Right renal cortex interstitium (tissue), 3 donors: ENCODE measurements at regions not wholly inside any gene's neighbourhood (a gene's known extent, or its start where the extent isn't known, plus 50 kb on each side); places are given as distances from the start of the nearest gene placed in this dataset.

ENCODE experiments used
- DNase-seq, 3 donors: peaks; one replicate each; pipeline ENCODE4 v3.0.0-alpha.2; 2013; ENCODE audit warnings: low read depth in 3 of 3, low spot score in 2 of 3

DNA sequence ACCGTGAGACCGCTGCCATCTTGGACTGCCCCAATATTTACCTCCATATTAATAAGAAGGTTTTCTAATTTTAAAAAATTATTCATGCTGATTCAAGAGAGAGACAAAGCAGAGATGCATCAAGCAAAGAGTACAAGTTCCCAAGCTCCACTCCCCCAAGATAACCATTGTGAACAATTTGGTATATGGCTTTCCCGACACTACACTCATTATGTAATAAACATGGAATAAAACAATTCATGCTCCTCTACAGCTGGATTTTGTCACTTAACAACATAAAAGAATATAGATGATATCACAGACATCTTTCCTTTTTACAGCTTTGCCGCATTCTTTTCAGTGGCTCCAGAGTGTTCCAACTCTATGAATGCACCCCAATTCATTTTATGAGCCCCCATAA, 307.6 kb downstream of the FGFR2 start:
- DNase-seq: no peak

DNA sequence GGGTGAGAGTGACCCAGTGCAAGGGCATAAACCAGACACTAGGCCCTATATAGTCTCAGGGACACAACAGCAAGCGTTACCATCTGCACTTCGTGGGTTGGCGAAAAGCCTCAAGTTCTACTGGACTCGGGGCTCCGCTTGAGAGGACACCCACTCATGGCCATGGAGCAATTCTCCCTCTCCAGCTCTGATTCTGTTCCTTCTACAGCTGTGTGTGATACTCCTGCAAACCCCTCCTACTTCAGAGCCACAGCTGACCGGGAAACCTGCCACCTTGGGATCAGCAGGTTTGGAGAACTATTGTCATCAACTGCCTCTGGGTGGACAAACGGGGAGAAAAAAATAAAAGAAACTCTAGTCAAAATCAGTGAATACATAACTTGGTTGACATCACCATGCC, 306.9 kb downstream of the FGFR2 start:
- no peak for DNase-seq

DNA sequence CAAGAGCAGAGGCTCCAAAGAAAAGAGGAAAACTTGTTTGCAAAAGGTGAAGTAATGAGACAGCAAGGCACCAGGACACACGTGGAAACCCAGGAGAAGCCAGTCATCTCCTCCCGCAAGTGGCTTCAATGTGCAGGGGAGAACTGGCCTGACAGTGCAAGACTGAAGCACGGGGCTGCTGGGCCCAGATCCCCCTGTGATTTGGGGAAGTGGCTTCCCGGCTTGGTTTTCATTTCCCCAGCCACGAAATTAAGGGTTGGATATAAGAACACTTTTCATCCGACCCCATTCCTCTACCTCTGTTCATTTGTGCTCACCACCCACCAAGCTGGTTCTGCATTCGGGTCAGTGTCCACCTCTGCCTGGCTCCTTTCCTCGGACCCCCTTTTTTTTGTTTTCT, 306.4 kb downstream of the FGFR2 start:
- no peak for DNase-seq

DNA sequence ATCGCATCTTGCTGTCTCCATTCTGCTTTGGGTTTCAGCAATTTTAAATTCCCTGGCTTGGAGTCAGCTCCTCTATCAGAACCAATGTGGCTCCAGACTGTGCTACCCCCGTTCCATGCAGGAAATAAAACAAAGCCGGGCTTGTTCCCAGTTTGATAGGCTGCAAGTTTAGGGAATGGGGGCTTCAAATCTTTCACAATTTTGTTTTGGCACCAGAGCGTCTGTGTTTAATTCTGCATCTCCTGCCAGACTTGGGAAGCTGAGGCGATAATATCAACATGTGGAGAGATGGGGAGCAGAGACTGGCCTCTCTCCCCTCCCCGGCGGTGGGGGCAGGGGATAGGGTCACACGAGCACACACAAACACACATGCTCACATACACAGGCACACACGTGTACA, 305.9 kb downstream of the FGFR2 start:
- DNase-seq: no peak

- DNase-seq: no peak
These were observed 305.1 kb downstream of the FGFR2 start for GRCh38 chr10:121293110-121293509.

GRCh38 chr10:121294630-121295029, 303.6 kb downstream of the FGFR2 start:
- DNase-seq: no peak

DNA sequence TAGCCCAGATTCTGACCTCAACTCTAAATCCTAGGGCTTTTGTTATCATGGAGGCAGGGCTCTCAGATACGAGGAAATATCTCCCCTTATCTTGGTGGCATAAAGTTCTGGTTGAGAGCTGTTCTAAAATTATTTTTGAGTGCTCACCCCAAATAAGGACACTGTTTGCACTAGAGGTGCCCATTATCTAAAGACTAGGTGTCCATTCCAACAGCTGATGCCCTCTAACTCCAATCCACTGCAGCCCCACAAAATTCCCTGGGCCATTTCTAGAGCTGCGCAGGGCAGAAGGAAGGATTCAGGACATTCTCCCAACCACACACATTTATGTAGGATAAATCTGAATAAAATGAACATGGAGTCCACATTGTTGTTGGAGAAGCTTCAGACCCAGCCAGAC, 301.9 kb downstream of the FGFR2 start:
- no peak for DNase-seq

GRCh38 chr10:121296881-121297585, 301.2 kb downstream of the FGFR2 start:
- no peak for DNase-seq

GRCh38 chr10:121300723-121301122, 297.5 kb downstream of the FGFR2 start:
- DNase-seq: no peak

DNA sequence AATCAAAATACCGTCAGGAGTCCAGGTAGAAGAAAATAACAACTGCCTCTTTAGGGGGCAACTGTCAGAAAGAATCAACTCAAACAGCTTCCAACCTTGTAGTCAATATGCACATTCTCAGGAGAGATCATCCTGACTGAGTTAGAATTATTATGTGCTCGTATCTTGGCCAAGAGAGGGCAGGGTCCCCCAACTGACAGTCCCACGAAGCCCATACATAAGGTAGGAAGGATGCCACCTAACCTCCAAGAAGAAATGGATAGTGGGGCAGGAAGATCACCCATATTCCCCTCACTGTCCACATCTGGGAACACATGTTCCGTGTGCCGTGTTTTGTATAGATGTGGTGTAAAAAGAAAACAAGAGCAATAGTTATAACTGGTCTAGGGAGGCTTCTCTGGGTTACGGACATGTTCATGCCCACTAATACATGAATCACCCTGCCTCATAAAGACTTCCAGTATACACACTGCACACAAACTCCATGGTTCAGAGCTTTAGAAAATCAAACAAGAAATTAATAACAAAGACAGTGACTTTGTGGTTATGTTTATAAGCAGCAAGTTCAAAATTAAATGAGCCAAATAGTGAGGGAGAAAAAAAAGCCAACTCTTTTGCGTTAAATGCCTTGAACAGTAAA, 295.6 kb downstream of the FGFR2 start:
- no peak for DNase-seq

DNA sequence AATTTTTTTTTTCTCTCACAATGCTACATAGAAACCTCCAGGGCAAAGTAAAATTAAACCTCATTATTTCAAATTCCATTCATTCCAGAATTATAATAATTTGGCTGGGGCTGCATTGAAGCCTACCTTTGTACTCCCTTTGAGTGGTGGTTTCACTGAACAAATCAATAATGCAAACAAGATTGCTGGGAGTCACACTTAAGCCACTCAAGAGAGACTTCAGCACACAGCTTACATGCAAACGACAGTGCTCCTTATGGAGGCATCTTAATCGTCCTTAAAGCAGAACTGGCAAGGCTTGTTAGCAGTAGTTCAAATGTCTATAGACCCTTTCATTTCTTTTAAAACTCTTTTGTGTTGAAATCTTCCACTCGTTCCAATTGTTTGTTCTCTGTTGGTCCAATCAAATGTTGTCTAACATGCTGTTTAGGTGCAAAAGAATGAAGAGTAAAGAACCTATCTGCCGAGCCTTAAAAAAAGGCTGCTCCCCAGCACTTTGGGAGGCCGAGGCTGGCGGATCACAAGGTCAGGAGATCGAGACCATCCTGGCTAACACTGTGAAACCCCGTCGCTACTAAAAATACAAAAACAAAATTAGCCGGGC, 294.9 kb downstream of the FGFR2 start:
- DNase-seq: no peak

DNA sequence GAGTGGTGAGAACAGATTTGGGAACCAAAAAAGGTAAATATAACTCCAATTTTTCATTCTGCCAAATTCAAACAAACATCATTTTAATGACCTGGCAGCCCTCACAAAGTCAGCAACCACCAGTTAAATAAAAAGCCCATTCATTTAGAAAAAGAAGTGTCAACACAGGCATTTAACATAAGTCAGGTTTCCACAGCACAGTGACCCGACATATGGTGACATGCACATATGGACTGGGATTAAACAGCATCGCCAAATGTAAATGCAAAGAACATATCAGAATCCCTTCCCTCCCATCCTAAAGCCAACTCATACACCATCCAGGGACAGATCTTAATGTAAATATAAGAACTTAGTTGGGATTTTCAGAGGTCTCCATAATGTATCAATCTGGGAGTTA, 293.2 kb downstream of the FGFR2 start:
- no peak for DNase-seq

GRCh38 chr10:121306159-121306673, 292.0 kb downstream of the FGFR2 start:
- no peak for DNase-seq

DNA sequence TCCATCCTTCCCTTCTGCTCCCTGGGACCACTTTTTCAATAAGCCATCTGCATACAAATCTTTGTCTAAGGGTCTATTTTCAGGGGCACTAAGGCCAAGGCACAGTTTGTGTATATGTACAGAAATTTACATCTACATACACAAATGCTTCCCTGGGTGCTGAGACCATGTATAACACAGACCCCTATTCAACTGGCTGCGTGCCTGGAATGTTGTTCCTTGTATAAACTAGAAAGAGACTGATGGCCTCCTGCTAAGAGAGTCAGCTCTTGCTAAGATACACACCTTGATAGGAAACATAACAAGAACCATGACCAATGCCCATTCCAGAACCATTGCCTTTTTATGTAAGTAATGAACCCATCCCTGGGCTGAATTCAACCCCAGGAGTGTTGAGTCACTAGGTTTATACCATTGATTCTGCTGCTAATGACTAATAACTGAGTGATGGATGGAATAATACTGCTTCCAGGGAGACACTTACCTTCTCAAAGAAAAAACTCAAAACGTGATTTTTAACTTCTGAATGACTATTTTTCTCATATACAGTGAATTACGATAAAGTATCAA, 290.7 kb downstream of the FGFR2 start:
- DNase-seq: no peak

DNA sequence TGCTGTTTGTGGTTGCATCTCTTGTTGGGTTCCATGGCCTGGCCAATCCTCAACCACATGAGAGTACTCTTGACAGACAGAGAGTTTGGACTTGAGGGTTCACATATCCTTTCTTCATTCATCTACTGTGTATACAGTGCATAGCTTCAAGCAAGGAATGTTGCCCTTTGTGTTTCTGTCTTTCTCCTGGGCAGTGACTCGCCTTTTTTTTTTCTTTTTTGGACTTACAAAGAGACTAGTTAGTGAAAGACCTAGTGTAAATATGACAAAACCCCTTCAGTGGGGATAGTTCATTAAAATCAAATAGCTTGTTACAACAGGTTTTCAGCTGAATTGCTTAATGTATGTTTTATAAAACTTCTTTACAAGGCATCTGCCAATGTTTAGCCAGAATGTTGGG, 290.2 kb downstream of the FGFR2 start:
- DNase-seq: no peak

DNA sequence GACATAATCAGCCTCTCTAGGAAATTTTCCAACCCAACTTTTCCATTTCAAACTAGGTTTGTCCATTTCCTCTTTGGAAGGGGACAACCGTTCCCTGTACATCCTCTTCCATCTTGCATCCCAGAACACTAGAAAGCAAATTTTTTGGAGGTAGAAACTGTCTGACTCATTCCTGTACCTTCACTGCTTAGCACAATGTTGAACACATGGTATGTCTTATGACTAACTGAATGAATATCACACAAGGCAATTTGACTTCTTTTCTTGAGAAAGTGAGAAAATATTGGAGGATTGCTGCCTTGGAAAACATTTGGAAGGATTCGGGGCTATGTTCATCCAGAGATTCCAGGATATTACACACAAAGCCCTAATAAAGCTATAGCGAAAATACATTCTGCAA, 289.1 kb downstream of the FGFR2 start:
- DNase-seq: no peak

GRCh38 chr10:121310151-121310711, 288.0 kb downstream of the FGFR2 start:
- no peak for DNase-seq

GRCh38 chr10:121311812-121312443, 286.3 kb downstream of the FGFR2 start:
- no peak for DNase-seq

DNA sequence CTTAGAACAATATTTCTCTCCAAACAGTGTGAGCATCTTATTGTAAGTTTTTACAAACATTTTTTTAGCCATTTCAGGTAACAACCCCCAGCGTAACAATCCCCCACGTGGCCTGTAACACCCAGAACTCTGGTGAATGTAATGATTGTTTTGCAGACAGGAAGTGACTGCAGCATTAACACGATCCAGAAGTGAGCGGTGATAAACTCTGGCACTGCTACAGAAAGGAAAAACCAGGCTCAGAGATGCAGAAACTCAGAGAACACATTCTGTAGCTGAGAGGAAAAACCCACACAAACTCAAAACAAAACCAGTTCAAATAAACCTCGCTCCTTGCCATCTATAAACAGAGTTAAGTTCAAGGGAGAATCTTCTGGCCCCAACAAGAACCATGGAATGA, 285.7 kb downstream of the FGFR2 start:
- no peak for DNase-seq

DNA sequence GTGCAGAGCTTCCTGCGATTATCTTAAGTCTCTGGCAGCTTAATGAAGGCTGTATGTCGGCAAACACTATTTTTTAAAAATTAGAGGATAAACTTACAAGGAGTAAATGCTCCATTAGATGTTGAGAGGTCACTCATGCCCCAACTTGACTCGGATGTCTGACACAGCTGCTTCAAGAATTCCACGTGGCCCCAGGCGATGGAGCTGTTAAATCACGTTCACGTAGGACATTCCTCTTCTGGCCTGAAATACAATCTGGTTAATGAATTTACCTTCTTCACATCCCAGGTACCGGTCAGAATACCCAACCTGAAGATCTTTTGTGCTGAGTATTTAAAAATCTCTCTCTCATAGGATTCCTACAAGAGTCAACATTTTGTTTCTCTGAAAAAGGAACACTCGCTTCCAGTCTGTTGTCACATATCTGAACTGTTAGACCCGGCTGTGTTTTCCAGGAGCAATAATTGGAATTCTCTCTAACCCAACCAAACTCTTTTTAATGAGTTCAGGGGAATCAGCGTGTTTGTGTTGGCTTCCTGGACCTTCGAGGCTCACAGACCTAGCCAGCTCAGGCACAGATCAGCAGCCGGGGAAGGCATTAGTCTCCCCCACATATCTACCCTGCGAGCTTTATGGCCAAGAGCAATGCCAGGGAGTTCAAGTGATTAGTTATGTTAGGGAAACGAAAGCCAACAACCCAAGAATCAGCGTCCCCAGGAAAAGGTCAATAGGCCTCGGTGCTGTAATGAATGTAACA, 284.9 kb downstream of the FGFR2 start:
- DNase-seq: no peak
